ENCODE measurements at regions not wholly inside any gene's neighbourhood (a gene's known extent, or its start where the extent isn't known, plus 50 kb on each side); places are given as distances from the start of the nearest gene placed in this dataset.
A peak's percentile ranks its signal among the peaks of the same experiment; 100 is the strongest.

GRCh38 chr21:24290151-24290833 is 1317.0 kb downstream of the MRPL39 start:
- WGBS (ENCODE audit: insufficient coverage): 0% methylated on average over 2 of the region's 6 CpGs
- H3K27me3 ChIP-seq (replicated peaks in 2 of 5; ENCODE audit: control insufficient read depth in 4 of 5, insufficient read depth in 5 of 5, low read length in 4 of 5): no peaks in the 10 kb centered on the region
- no peak overlapping the region for H3K4me3 ChIP-seq (ENCODE audit: control insufficient read depth in 1 of 7, extremely low read depth in 1 of 7, insufficient read depth in 4 of 7, low read depth in 2 of 7, low read length in 6 of 7)
- DNase-seq: peak in 2 of 3 donors; percentile 45 to 62
- no peak overlapping the region for H3K27ac ChIP-seq (ENCODE audit: insufficient read depth in 1 of 2, low read depth in 1 of 2, low read length in 2 of 2, poor library complexity in 1 of 2, severe bottlenecking in 2 of 2)
- peaks cover 0 to 3% (median 0%) of the 10 kb centered on the region in 5 experiments for H3K9me3 ChIP-seq (ENCODE audit: control extremely low read depth in 1 of 5, control insufficient read depth in 4 of 5, insufficient read depth in 2 of 5, low read depth in 1 of 5, low read length in 4 of 5)
- no peaks in the 10 kb centered on the region for H3K36me3 ChIP-seq (ENCODE audit: control insufficient read depth in 4 of 4, insufficient read depth in 4 of 4, low read length in 3 of 4)
- ChIA-PET CTCF (no interaction called here), POLR2A (no interaction called here)
- peaks cover 0 to 3% (median 1%) of the 10 kb centered on the region in 4 experiments for H3K4me1 ChIP-seq (ENCODE audit: control extremely low read depth in 1 of 4, control insufficient read depth in 4 of 4, insufficient read depth in 4 of 4, low read length in 3 of 4)

GRCh38 chr21:24289539-24289938 is 1317.7 kb downstream of the MRPL39 start:
- ChIA-PET CTCF (no interaction called here), POLR2A (no interaction called here)
- Histone ChIP-seq H3K27me3 (replicated peaks in 2 of 5; ENCODE audit: control insufficient read depth in 4 of 5, insufficient read depth in 5 of 5, low read length in 4 of 5) (no peaks in the 10 kb centered on the region), H3K4me1 (ENCODE audit: control extremely low read depth in 1 of 4, control insufficient read depth in 4 of 4, insufficient read depth in 4 of 4, low read length in 3 of 4) (peaks cover 0 to 3% (median 1%) of the 10 kb centered on the region in 4 experiments), H3K4me3 (ENCODE audit: control insufficient read depth in 1 of 7, extremely low read depth in 1 of 7, insufficient read depth in 4 of 7, low read depth in 2 of 7, low read length in 6 of 7) (no peak overlapping the region), H3K27ac (ENCODE audit: insufficient read depth in 1 of 2, low read depth in 1 of 2, low read length in 2 of 2, poor library complexity in 1 of 2, severe bottlenecking in 2 of 2) (no peak overlapping the region), H3K36me3 (ENCODE audit: control insufficient read depth in 4 of 4, insufficient read depth in 4 of 4, low read length in 3 of 4) (no peaks in the 10 kb centered on the region), H3K9me3 (ENCODE audit: control extremely low read depth in 1 of 5, control insufficient read depth in 4 of 5, insufficient read depth in 2 of 5, low read depth in 1 of 5, low read length in 4 of 5) (peaks cover 0 to 3% (median 0%) of the 10 kb centered on the region in 5 experiments)
- no peak for DNase-seq
- WGBS (ENCODE audit: insufficient coverage): no CpG with 5 or more reads among the region's 1 CpG

GRCh38 chr21:24280596-24280995 is 1326.7 kb downstream of the MRPL39 start:
- ChIA-PET POLR2A (no interaction called here), CTCF (no interaction called here)
- peaks cover 0 to 4% (median 0%) of the 10 kb centered on the region in 5 experiments for H3K9me3 ChIP-seq (ENCODE audit: control extremely low read depth in 1 of 5, control insufficient read depth in 4 of 5, insufficient read depth in 2 of 5, low read depth in 1 of 5, low read length in 4 of 5)
- H3K4me3 ChIP-seq (ENCODE audit: control insufficient read depth in 1 of 7, extremely low read depth in 1 of 7, insufficient read depth in 4 of 7, low read depth in 2 of 7, low read length in 6 of 7): no peak overlapping the region
- H3K36me3 ChIP-seq (ENCODE audit: control insufficient read depth in 4 of 4, insufficient read depth in 4 of 4, low read length in 3 of 4): no peaks in the 10 kb centered on the region
- no CpG with 5 or more reads among the region's 4 CpGs for WGBS (ENCODE audit: insufficient coverage)
- DNase-seq: no peak
- no peak overlapping the region for H3K27ac ChIP-seq (ENCODE audit: insufficient read depth in 1 of 2, low read depth in 1 of 2, low read length in 2 of 2, poor library complexity in 1 of 2, severe bottlenecking in 2 of 2)
- H3K4me1 ChIP-seq (ENCODE audit: control extremely low read depth in 1 of 4, control insufficient read depth in 4 of 4, insufficient read depth in 4 of 4, low read length in 3 of 4): peaks cover 3 to 16% (median 6%) of the 10 kb centered on the region in 4 experiments
- H3K27me3 ChIP-seq (replicated peaks in 2 of 5; ENCODE audit: control insufficient read depth in 4 of 5, insufficient read depth in 5 of 5, low read length in 4 of 5): no peaks in the 10 kb centered on the region

- ChIA-PET CTCF (no interaction called here), POLR2A (no interaction called here)
- Histone ChIP-seq H3K4me1 (ENCODE audit: control extremely low read depth in 1 of 4, control insufficient read depth in 4 of 4, insufficient read depth in 4 of 4, low read length in 3 of 4) (peaks cover 3 to 19% (median 7%) of the 10 kb centered on the region in 4 experiments), H3K27me3 (replicated peaks in 2 of 5; ENCODE audit: control insufficient read depth in 4 of 5, insufficient read depth in 5 of 5, low read length in 4 of 5) (no peaks in the 10 kb centered on the region), H3K9me3 (ENCODE audit: control extremely low read depth in 1 of 5, control insufficient read depth in 4 of 5, insufficient read depth in 2 of 5, low read depth in 1 of 5, low read length in 4 of 5) (peaks cover 0 to 4% (median 0%) of the 10 kb centered on the region in 5 experiments), H3K27ac (ENCODE audit: insufficient read depth in 1 of 2, low read depth in 1 of 2, low read length in 2 of 2, poor library complexity in 1 of 2, severe bottlenecking in 2 of 2) (no peak overlapping the region), H3K36me3 (ENCODE audit: control insufficient read depth in 4 of 4, insufficient read depth in 4 of 4, low read length in 3 of 4) (no peaks in the 10 kb centered on the region), H3K4me3 (ENCODE audit: control insufficient read depth in 1 of 7, extremely low read depth in 1 of 7, insufficient read depth in 4 of 7, low read depth in 2 of 7, low read length in 6 of 7) (no peak overlapping the region)
- 20% methylated on average over 1 of the region's 2 CpGs for WGBS (ENCODE audit: insufficient coverage)
- peak in 2 of 3 donors; percentile 53 to 67 for DNase-seq
These were observed 1328.6 kb downstream of the MRPL39 start for GRCh38 chr21:24278711-24279110.

GRCh38 chr21:24276204-24276603 is 1331.1 kb downstream of the MRPL39 start:
- Histone ChIP-seq H3K4me1 (ENCODE audit: control extremely low read depth in 1 of 4, control insufficient read depth in 4 of 4, insufficient read depth in 4 of 4, low read length in 3 of 4) (peaks cover 5 to 32% (median 15%) of the 10 kb centered on the region in 4 experiments), H3K36me3 (ENCODE audit: control insufficient read depth in 4 of 4, insufficient read depth in 4 of 4, low read length in 3 of 4) (no peaks in the 10 kb centered on the region), H3K4me3 (ENCODE audit: control insufficient read depth in 1 of 7, extremely low read depth in 1 of 7, insufficient read depth in 4 of 7, low read depth in 2 of 7, low read length in 6 of 7) (no peak overlapping the region), H3K27me3 (replicated peaks in 2 of 5; ENCODE audit: control insufficient read depth in 4 of 5, insufficient read depth in 5 of 5, low read length in 4 of 5) (no peaks in the 10 kb centered on the region), H3K27ac (ENCODE audit: insufficient read depth in 1 of 2, low read depth in 1 of 2, low read length in 2 of 2, poor library complexity in 1 of 2, severe bottlenecking in 2 of 2) (no peak overlapping the region), H3K9me3 (ENCODE audit: control extremely low read depth in 1 of 5, control insufficient read depth in 4 of 5, insufficient read depth in 2 of 5, low read depth in 1 of 5, low read length in 4 of 5) (peaks cover 0 to 4% (median 0%) of the 10 kb centered on the region in 5 experiments)
- no peak for DNase-seq
- CTCF ChIA-PET: no interaction called here
- POLR2A ChIA-PET: no interaction called here

GRCh38 chr21:24275616-24276015 is 1331.7 kb downstream of the MRPL39 start:
- no peak overlapping the region for H3K27ac ChIP-seq (ENCODE audit: insufficient read depth in 1 of 2, low read depth in 1 of 2, low read length in 2 of 2, poor library complexity in 1 of 2, severe bottlenecking in 2 of 2)
- ChIA-PET POLR2A (no interaction called here), CTCF (no interaction called here)
- no peak overlapping the region for H3K4me3 ChIP-seq (ENCODE audit: control insufficient read depth in 1 of 7, extremely low read depth in 1 of 7, insufficient read depth in 4 of 7, low read depth in 2 of 7, low read length in 6 of 7)
- peaks cover 5 to 35% (median 15%) of the 10 kb centered on the region in 4 experiments for H3K4me1 ChIP-seq (ENCODE audit: control extremely low read depth in 1 of 4, control insufficient read depth in 4 of 4, insufficient read depth in 4 of 4, low read length in 3 of 4)
- no peaks in the 10 kb centered on the region for H3K27me3 ChIP-seq (replicated peaks in 2 of 5; ENCODE audit: control insufficient read depth in 4 of 5, insufficient read depth in 5 of 5, low read length in 4 of 5)
- peak in 2 of 3 donors; percentile 11 to 47 for DNase-seq
- no CpG with 5 or more reads among the region's 1 CpG for WGBS (ENCODE audit: insufficient coverage)
- peaks cover 0 to 4% (median 0%) of the 10 kb centered on the region in 5 experiments for H3K9me3 ChIP-seq (ENCODE audit: control extremely low read depth in 1 of 5, control insufficient read depth in 4 of 5, insufficient read depth in 2 of 5, low read depth in 1 of 5, low read length in 4 of 5)
- H3K36me3 ChIP-seq (ENCODE audit: control insufficient read depth in 4 of 4, insufficient read depth in 4 of 4, low read length in 3 of 4): no peaks in the 10 kb centered on the region

GRCh38 chr21:24272521-24272938 is 1334.8 kb downstream of the MRPL39 start:
- Histone ChIP-seq H3K36me3 (ENCODE audit: control insufficient read depth in 4 of 4, insufficient read depth in 4 of 4, low read length in 3 of 4) (no peaks in the 10 kb centered on the region), H3K27ac (ENCODE audit: insufficient read depth in 1 of 2, low read depth in 1 of 2, low read length in 2 of 2, poor library complexity in 1 of 2, severe bottlenecking in 2 of 2) (peak overlapping the region; percentile 6 to 67), H3K4me1 (ENCODE audit: control extremely low read depth in 1 of 4, control insufficient read depth in 4 of 4, insufficient read depth in 4 of 4, low read length in 3 of 4) (peaks cover 2 to 29% (median 9%) of the 10 kb centered on the region in 4 experiments), H3K9me3 (ENCODE audit: control extremely low read depth in 1 of 5, control insufficient read depth in 4 of 5, insufficient read depth in 2 of 5, low read depth in 1 of 5, low read length in 4 of 5) (no peaks in the 10 kb centered on the region), H3K27me3 (replicated peaks in 2 of 5; ENCODE audit: control insufficient read depth in 4 of 5, insufficient read depth in 5 of 5, low read length in 4 of 5) (no peaks in the 10 kb centered on the region), H3K4me3 (ENCODE audit: control insufficient read depth in 1 of 7, extremely low read depth in 1 of 7, insufficient read depth in 4 of 7, low read depth in 2 of 7, low read length in 6 of 7) (peak overlapping the region in 2 of 7 experiments; percentile 22 to 57)
- peak; percentile 87 to 97 (median 93) for DNase-seq
- 0% methylated on average over 3 of the region's 4 CpGs for WGBS (ENCODE audit: insufficient coverage)
- ChIA-PET CTCF (interaction anchor here (1.1 to 1.2 kb wide), 2 partner anchors 25 to 101 kb away, joined by 3 to 4 read pairs; no protein-coding TSS in a partner anchor), POLR2A (no interaction called here)
